Neural cell (in vitro differentiated cells): ENCODE measurements at regions not wholly inside any gene's neighbourhood (a gene's known extent, or its start where the extent isn't known, plus 50 kb on each side); places are given as distances from the start of the nearest gene placed in this dataset.

Source experiments
- H2AFZ ChIP-seq: fragments of 200-600, 300-800 bp; sonication (generic), shearing (Covaris generic); 2 replicates; pipeline ENCODE4 v1.6.0; 2014; ENCODE audit warnings: low read depth, mild to moderate bottlenecking, antibody characterized with exemption, low read length, moderate library complexity
- H3F3A ChIP-seq: fragments of 200-600 bp; shearing (Covaris generic); 2 replicates; pipeline ENCODE4 v1.6.1; 2016; ENCODE audit warnings: mild to moderate bottlenecking, moderate library complexity, mixed read lengths, antibody characterized with exemption, low read length; ENCODE audit not compliant: insufficient read depth, poor library complexity, severe bottlenecking
- H3K27ac ChIP-seq: fragments of 200-600, 300-800 bp; sonication (generic), shearing (Covaris generic); 2 replicates; pipeline ENCODE4 v1.5.1; 2014; ENCODE audit warnings: mild to moderate bottlenecking, low read length, moderate library complexity
- H3K27me3 ChIP-seq: fragments of 300-800, 200-600 bp; sonication (generic), shearing (Covaris generic); 2 replicates; pipeline ENCODE4 v1.6.0; 2014; ENCODE audit warnings: mild to moderate bottlenecking, low read depth, low read length, moderate library complexity; ENCODE audit not compliant: insufficient read depth
- H3K36me3 ChIP-seq: fragments of 300-800, 200-600 bp; sonication (generic), shearing (Covaris generic); 2 replicates; pipeline ENCODE4 v1.5.1; 2014; ENCODE audit warnings: mild to moderate bottlenecking, antibody characterized with exemption, low read length, moderate library complexity; ENCODE audit not compliant: insufficient read depth
- H3K4me2 ChIP-seq: fragments of 300-800, 200-600 bp; sonication (generic), shearing (Covaris generic); 2 replicates; pipeline ENCODE4 v1.6.0; 2014; ENCODE audit warnings: mild to moderate bottlenecking, low read length
- H3K4me3 ChIP-seq: fragments of 300-800, 200-600 bp; sonication (generic), shearing (Covaris generic); 2 replicates; pipeline ENCODE4 v1.5.1; 2014; ENCODE audit warnings: mild to moderate bottlenecking, low read length, moderate library complexity
- H3K79me2 ChIP-seq: fragments of 200-600 bp; shearing (Covaris generic); replicated peaks from 2 replicates; pipeline ENCODE4 v1.6.0; 2014; ENCODE audit warnings: mild to moderate bottlenecking, low read length, moderate library complexity; ENCODE audit not compliant: insufficient read depth
- H3K9ac ChIP-seq: fragments of 300-800, 200-600 bp; sonication (generic), shearing (Covaris generic); 2 replicates; pipeline ENCODE4 v1.6.1; 2016; ENCODE audit warnings: mild to moderate bottlenecking, low read length, mixed read lengths
- H3K9me2 ChIP-seq: fragments of 200-600 bp; shearing (Covaris generic); 2 replicates; pipeline ENCODE4 v1.6.1; 2016; ENCODE audit warnings: mild to moderate bottlenecking, low read length, mixed read lengths; ENCODE audit not compliant: insufficient read depth
- H3K9me3 ChIP-seq: fragments of 200-600, 300-800 bp; sonication (generic), shearing (Covaris generic); 2 replicates; pipeline ENCODE4 v1.6.1; 2016; ENCODE audit warnings: mild to moderate bottlenecking, mixed run types, low read length, moderate library complexity, mixed read lengths
- H4K20me1 ChIP-seq: fragments of 200-600 bp; shearing (Covaris generic); 2 replicates; pipeline ENCODE4 v1.6.1; 2016; ENCODE audit warnings: mild to moderate bottlenecking, mixed run types; ENCODE audit not compliant: insufficient read depth
- EP300 ChIP-seq: fragments of 450-650 bp; conservative IDR thresholded peaks from 2 replicates; pipeline ENCODE4 v1.6.1; 2014; ENCODE audit warnings: antibody characterized with exemption, mild to moderate bottlenecking, moderate library complexity; ENCODE audit not compliant: poor library complexity, severe bottlenecking
- EZH2 ChIP-seq: fragments of 200-600, 300-800 bp; shearing (Covaris generic), sonication (generic); IDR thresholded peaks from 2 replicates; pipeline ENCODE4 v1.6.1; 2014; ENCODE audit warnings: antibody characterized with exemption, low read length, borderline replicate concordance, mild to moderate bottlenecking; ENCODE audit not compliant: insufficient read depth, poor library complexity, severe bottlenecking
- MXI1 ChIP-seq: fragments of 450-650 bp; conservative IDR thresholded peaks from 2 replicates; pipeline ENCODE4 v1.6.1; 2014; ENCODE audit warnings: antibody characterized with exemption, mild to moderate bottlenecking; ENCODE audit not compliant: poor library complexity, severe bottlenecking
- POLR2AphosphoS5 ChIP-seq: IDR thresholded peaks from 2 replicates; pipeline ENCODE4 v1.6.1; 2012
- RAD21 ChIP-seq: fragments of 450-650 bp; conservative IDR thresholded peaks from 2 replicates; pipeline ENCODE4 v1.6.1; 2014; ENCODE audit warnings: antibody characterized with exemption, mild to moderate bottlenecking, moderate library complexity
- SMC3 ChIP-seq: fragments of 450-650 bp; conservative IDR thresholded peaks from 2 replicates; pipeline ENCODE4 v1.6.1; 2014; ENCODE audit warnings: antibody characterized with exemption, mild to moderate bottlenecking, moderate library complexity; ENCODE audit not compliant: poor library complexity
- TAF1 ChIP-seq: IDR thresholded peaks from 2 replicates; pipeline ENCODE4 v1.6.1; 2012; ENCODE audit warnings: low read depth
- TF ChIP-seq, protein P1 (sequence below): fragments of 450-650 bp; IDR thresholded peaks from 2 replicates; pipeline ENCODE4 v1.5.1; 2014; ENCODE audit warnings: antibody characterized with exemption, mild to moderate bottlenecking, moderate library complexity; ENCODE audit not compliant: poor library complexity, severe bottlenecking
- TF ChIP-seq, protein P2 (sequence below): IDR thresholded peaks from 2 replicates; pipeline ENCODE4 v1.6.1; 2012; ENCODE audit warnings: borderline replicate concordance

GRCh38 chr16:9249534-9249933 is 158.1 kb downstream of the HAPSTR1 start:
- TF ChIP-seq EP300 (no peak), TAF1 (no peak), MXI1 (no peak)
- Histone ChIP-seq H3K27ac (no peak overlapping the region), H3K9me2 (no peaks in the 10 kb centered on the region), H2AFZ (no peak overlapping the region), H3K4me2 (no peak overlapping the region), H3K27me3 (no peaks in the 10 kb centered on the region), H4K20me1 (no peaks in the 10 kb centered on the region), H3K4me3 (no peak overlapping the region), H3K36me3 (no peaks in the 10 kb centered on the region), H3K9ac (no peak overlapping the region), H3K79me2 (no peaks in the 10 kb centered on the region), H3K9me3 (no peaks in the 10 kb centered on the region), H3F3A (no peaks in the 10 kb centered on the region)

GRCh38 chr16:9251026-9251425 is 159.6 kb downstream of the HAPSTR1 start:
- Histone ChIP-seq H3K36me3 (no peaks in the 10 kb centered on the region), H3K9ac (no peak overlapping the region), H3K9me3 (no peaks in the 10 kb centered on the region), H3F3A (no peaks in the 10 kb centered on the region), H3K9me2 (no peaks in the 10 kb centered on the region), H3K27ac (no peak overlapping the region), H3K4me2 (no peak overlapping the region), H3K27me3 (no peaks in the 10 kb centered on the region), H2AFZ (no peak overlapping the region), H3K79me2 (no peaks in the 10 kb centered on the region), H3K4me3 (no peak overlapping the region), H4K20me1 (no peaks in the 10 kb centered on the region)
- TF ChIP-seq EZH2 (no peak), POLR2AphosphoS5 (no peak), RAD21 (no peak), MXI1 (no peak), TAF1 (no peak), EP300 (no peak), SMC3 (no peak)
- TF ChIP-seq, protein P1, sequence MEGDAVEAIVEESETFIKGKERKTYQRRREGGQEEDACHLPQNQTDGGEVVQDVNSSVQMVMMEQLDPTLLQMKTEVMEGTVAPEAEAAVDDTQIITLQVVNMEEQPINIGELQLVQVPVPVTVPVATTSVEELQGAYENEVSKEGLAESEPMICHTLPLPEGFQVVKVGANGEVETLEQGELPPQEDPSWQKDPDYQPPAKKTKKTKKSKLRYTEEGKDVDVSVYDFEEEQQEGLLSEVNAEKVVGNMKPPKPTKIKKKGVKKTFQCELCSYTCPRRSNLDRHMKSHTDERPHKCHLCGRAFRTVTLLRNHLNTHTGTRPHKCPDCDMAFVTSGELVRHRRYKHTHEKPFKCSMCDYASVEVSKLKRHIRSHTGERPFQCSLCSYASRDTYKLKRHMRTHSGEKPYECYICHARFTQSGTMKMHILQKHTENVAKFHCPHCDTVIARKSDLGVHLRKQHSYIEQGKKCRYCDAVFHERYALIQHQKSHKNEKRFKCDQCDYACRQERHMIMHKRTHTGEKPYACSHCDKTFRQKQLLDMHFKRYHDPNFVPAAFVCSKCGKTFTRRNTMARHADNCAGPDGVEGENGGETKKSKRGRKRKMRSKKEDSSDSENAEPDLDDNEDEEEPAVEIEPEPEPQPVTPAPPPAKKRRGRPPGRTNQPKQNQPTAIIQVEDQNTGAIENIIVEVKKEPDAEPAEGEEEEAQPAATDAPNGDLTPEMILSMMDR, result no peak
- TF ChIP-seq, protein P2, sequence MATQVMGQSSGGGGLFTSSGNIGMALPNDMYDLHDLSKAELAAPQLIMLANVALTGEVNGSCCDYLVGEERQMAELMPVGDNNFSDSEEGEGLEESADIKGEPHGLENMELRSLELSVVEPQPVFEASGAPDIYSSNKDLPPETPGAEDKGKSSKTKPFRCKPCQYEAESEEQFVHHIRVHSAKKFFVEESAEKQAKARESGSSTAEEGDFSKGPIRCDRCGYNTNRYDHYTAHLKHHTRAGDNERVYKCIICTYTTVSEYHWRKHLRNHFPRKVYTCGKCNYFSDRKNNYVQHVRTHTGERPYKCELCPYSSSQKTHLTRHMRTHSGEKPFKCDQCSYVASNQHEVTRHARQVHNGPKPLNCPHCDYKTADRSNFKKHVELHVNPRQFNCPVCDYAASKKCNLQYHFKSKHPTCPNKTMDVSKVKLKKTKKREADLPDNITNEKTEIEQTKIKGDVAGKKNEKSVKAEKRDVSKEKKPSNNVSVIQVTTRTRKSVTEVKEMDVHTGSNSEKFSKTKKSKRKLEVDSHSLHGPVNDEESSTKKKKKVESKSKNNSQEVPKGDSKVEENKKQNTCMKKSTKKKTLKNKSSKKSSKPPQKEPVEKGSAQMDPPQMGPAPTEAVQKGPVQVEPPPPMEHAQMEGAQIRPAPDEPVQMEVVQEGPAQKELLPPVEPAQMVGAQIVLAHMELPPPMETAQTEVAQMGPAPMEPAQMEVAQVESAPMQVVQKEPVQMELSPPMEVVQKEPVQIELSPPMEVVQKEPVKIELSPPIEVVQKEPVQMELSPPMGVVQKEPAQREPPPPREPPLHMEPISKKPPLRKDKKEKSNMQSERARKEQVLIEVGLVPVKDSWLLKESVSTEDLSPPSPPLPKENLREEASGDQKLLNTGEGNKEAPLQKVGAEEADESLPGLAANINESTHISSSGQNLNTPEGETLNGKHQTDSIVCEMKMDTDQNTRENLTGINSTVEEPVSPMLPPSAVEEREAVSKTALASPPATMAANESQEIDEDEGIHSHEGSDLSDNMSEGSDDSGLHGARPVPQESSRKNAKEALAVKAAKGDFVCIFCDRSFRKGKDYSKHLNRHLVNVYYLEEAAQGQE, result no peak

- no peaks in the 10 kb centered on the region for H3K36me3 ChIP-seq
- no peak overlapping the region for H3K4me2 ChIP-seq
- no peak overlapping the region for H3K4me3 ChIP-seq
- no peaks in the 10 kb centered on the region for H3K9me3 ChIP-seq
- TF ChIP-seq RAD21, result no peak
- TF ChIP-seq EP300, result no peak
- no peak for TF ChIP-seq MXI1
- TF ChIP-seq POLR2AphosphoS5, result no peak
- TF ChIP-seq EZH2, result no peak
- TF ChIP-seq, protein P1, result no peak
- no peak for TF ChIP-seq SMC3
- no peak for TF ChIP-seq TAF1
- TF ChIP-seq, protein P2, result no peak
- no peaks in the 10 kb centered on the region for H3K27me3 ChIP-seq
- no peaks in the 10 kb centered on the region for H3K9me2 ChIP-seq
- no peaks in the 10 kb centered on the region for H4K20me1 ChIP-seq
- no peak overlapping the region for H2AFZ ChIP-seq
- no peaks in the 10 kb centered on the region for H3F3A ChIP-seq
- H3K79me2 ChIP-seq, result no peaks in the 10 kb centered on the region
- H3K27ac ChIP-seq, result no peak overlapping the region
- no peak overlapping the region for H3K9ac ChIP-seq
These were observed 163.4 kb downstream of the HAPSTR1 start for GRCh38 chr16:9254863-9255262.
